ENCODE measurements at regions not wholly inside any gene's neighbourhood (a gene's known extent, or its start where the extent isn't known, plus 50 kb on each side); places are given as distances from the start of the nearest gene placed in this dataset.
"Not testable (repeated sequence)": the region's sequence is repeated elsewhere in the genome, so short reads cannot be mapped to it uniquely, and the experiment has no call there.

DNA sequence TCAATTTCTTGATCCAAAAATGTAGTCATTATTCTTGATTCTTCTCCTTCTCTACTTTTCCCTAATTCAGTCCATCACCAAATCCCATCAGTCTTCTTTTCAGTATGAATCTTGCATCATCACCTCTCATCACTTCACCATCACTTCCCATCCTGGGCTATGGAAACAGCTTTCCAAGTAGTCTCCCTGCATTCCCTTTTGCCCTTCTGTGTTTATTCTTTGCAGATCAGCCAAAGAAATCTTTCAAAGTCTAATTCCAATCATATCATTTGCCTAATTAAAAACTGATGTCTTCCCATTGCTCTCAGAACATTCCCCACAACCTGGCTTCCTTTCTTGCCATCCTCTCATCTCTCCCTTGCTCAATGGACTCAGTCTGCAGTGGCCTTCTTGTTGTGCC lies 201.7 kb upstream of the ADAMTS3 start:
- DNase-seq = no peak
- Histone ChIP-seq H3K4me1 (ENCODE audit: control insufficient read depth, insufficient read depth, low read length) (no peaks in the 10 kb centered on the region), H3K9me3 (ENCODE audit: control insufficient read depth, low read length) (no peaks in the 10 kb centered on the region), H3K4me3 (ENCODE audit: low read length) (no peak overlapping the region), H3K27ac (ENCODE audit: low read length) (no peak overlapping the region), H3K27me3 (ENCODE audit: control insufficient read depth, insufficient read depth) (no peaks in the 10 kb centered on the region)
- no peak for ATAC-seq
- intact Hi-C loops (cut with DNase I) = no loop called here

DNA sequence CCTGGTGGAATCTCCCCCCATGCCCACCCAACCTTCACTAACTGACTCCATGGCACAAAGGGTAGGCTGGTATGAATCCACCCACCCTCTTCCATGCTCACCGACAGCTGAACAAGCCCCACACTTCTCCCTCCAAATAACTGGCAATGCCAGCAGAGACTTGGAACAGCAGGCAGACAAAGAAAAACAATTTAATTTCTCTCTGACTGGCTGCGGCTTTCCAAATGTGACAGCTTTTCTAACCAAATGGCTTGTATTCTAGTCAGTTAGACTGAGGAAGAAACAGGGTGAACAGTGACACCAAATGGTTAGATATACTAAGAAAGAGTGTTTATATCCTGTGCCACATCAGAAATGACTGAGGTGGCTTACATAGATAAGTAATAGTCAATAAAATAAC lies 199.3 kb upstream of the ADAMTS3 start:
- H3K27me3 ChIP-seq (ENCODE audit: control insufficient read depth, insufficient read depth) = no peaks in the 10 kb centered on the region
- no peaks in the 10 kb centered on the region for H3K4me1 ChIP-seq (ENCODE audit: control insufficient read depth, insufficient read depth, low read length)
- intact Hi-C loops (cut with DNase I) = no loop called here
- H3K4me3 ChIP-seq (ENCODE audit: low read length) = no peak overlapping the region
- peak overlapping the region; percentile 52 for H3K27ac ChIP-seq (ENCODE audit: low read length)
- no peak for DNase-seq
- H3K9me3 ChIP-seq (ENCODE audit: control insufficient read depth, low read length) = no peaks in the 10 kb centered on the region
- WGBS = 67% methylated on average over 2 of the region's 2 CpGs
- ATAC-seq = peak; percentile 28 to 61

DNA sequence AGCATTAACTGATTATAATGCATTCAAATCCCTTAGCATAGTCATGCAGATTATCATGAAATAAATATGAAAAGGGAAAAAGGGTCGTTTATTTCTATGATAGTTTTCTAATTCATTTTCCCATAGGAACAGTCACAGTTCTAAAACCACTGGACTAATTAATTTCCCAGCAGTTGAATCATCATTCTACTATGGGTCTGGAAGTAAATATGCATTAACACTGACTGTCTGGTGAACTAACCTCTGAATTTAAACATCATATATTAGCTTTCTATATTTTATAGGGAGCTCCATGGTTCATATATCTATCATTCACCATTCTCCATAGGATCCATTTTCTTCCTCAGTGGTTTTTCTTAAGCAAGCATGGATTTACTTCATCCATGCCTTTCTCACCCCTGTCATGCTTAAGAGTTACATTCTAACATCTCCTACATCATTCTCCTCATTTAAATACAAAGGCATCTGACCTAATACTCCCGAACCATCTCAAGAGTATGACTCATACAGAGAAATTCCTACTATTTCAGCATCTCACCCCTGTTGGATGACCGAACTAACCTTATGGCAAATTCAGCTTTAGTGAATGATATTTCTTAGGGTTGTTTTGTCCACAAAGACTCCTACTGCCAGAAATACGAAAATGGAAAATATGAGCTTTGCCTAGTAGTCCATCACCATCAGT lies 198.7 kb upstream of the ADAMTS3 start:
- Histone ChIP-seq H3K4me1 (ENCODE audit: control insufficient read depth, insufficient read depth, low read length) (no peaks in the 10 kb centered on the region), H3K27me3 (ENCODE audit: control insufficient read depth, insufficient read depth) (no peaks in the 10 kb centered on the region), H3K4me3 (ENCODE audit: low read length) (no peak overlapping the region), H3K27ac (ENCODE audit: low read length) (no peak overlapping the region), H3K9me3 (ENCODE audit: control insufficient read depth, low read length) (no peaks in the 10 kb centered on the region)
- intact Hi-C loops (cut with DNase I) = no loop called here
- ATAC-seq (peak; percentile 54 to 59), DNase-seq (no peak)
- 41% methylated on average over 4 of the region's 4 CpGs for WGBS

DNA sequence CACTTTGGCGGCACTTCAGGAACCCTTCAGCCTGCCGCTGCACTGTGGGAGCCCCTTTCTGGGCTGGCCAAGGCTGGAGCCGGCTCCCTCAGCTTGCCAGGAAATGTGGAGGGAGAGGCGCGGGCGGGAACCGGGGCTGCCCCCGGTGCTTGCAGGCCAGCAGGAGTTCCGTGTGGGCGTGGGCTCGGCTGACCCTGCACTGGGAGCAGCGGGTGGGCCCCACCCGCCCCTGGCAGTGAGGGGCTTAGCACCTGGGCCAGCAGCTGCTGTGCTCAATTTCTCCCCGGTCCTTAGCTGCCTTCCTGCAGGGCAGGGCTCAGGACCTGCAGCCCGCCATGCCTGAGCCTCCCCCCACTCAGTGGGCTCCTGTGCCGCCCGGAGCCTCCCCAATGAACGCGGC lies 196.8 kb upstream of the ADAMTS3 start:
- H3K9me3 ChIP-seq (ENCODE audit: control insufficient read depth, low read length); H3K27ac ChIP-seq (ENCODE audit: low read length); DNase-seq; intact Hi-C loops (cut with DNase I); H3K4me3 ChIP-seq (ENCODE audit: low read length); H3K4me1 ChIP-seq (ENCODE audit: control insufficient read depth, insufficient read depth, low read length); ATAC-seq; H3K27me3 ChIP-seq (ENCODE audit: control insufficient read depth, insufficient read depth): not testable (repeated sequence)
- WGBS = 79% methylated on average over 19 of the region's 19 CpGs

DNA sequence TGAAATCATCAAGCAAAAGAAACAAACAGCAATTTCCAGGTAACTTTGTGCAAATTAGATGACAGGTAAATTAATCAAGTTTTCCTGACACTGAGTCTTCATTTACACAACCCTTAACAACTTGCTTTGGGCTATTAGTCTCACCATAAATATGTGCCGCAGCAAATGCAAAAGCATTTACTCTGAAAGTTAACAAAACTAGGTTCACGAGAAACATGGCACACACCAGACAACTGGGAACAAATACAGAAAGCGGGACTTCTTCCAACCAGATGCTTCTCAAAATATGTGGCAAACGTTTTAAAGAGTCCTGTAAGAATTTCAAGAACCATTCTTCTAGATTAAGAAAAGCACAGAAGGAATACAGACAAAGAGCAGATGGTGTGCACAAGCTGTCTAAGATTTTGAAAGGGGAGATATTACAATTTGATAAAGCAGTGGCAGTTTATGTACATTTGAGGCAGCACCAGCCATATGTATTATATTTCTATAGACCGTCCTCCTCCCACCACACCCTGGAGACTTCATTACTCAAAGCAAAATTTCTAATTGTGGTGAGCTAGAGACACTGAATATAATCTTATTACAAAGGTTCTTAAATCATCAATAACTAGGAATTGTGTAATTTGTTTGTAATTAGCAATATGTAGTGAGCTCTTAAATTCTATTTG lies 192.5 kb upstream of the ADAMTS3 start:
- no peak overlapping the region for H3K4me3 ChIP-seq (ENCODE audit: low read length)
- no peaks in the 10 kb centered on the region for H3K4me1 ChIP-seq (ENCODE audit: control insufficient read depth, insufficient read depth, low read length)
- H3K27me3 ChIP-seq (ENCODE audit: control insufficient read depth, insufficient read depth) = no peaks in the 10 kb centered on the region
- H3K27ac ChIP-seq (ENCODE audit: low read length) = no peak overlapping the region
- H3K9me3 ChIP-seq (ENCODE audit: control insufficient read depth, low read length) = no peaks in the 10 kb centered on the region
- DNase-seq = no peak
- 61% methylated on average over 5 of the region's 5 CpGs for WGBS
- intact Hi-C loops (cut with DNase I) = no loop called here
- no peak for ATAC-seq

DNA sequence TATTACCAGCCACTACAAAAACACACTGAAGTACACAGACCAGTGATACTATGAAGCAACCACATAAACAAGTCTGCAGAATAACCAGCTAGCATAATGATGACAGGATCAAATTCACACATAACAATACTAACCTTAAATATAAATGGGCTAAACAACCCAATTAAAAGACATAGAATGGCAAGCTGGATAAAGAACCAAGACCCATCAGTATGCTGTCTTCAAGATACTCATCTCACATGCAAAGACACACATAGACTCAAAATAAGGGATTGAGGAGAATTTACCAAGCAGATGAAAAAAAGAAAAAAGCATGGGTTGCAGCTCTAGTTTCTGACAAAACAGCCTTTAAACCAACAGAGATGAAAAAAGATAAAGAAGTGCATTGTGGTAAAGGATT lies 184.4 kb upstream of the ADAMTS3 start:
- H3K4me1 ChIP-seq (ENCODE audit: control insufficient read depth, insufficient read depth, low read length); H3K4me3 ChIP-seq (ENCODE audit: low read length); H3K27me3 ChIP-seq (ENCODE audit: control insufficient read depth, insufficient read depth); DNase-seq; ATAC-seq; H3K9me3 ChIP-seq (ENCODE audit: control insufficient read depth, low read length); H3K27ac ChIP-seq (ENCODE audit: low read length); intact Hi-C loops (cut with DNase I): not testable (repeated sequence)

DNA sequence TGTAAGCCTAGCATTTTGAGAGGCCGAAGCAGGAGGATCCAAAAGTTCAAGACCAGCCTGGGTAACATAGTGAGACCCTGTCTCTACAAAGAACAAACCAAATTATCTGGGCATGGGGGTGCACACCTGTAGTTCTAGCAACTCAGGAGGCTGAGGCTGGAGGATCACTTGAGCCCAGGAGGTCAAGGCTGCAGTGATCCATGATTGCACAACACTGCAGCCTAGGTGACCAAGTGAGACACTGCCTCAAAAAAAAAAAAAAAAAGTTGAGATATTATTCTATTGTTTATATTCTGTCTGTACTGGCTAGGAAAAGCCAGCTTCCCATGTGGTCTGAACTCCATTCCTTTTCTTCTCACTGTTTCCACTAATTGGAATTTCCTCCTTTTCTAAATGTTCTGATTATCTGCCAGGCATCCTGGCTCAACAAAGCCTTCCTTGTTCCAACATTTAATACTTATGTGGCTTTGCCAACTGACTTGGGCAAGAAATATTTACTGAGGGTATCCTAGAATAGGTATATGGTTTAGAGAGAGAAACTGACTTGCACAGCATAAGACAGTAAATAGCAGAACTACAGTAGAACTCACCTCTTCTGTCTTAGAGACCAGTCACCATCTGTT lies 175.2 kb upstream of the ADAMTS3 start:
- intact Hi-C loops (cut with DNase I) = no loop called here
- DNase-seq (no peak), ATAC-seq (no peak)
- H3K4me3 ChIP-seq (ENCODE audit: low read length) = no peak overlapping the region
- 100% methylated on average over 1 of the region's 1 CpG for WGBS
- H3K9me3 ChIP-seq (ENCODE audit: control insufficient read depth, low read length) = no peaks in the 10 kb centered on the region
- no peaks in the 10 kb centered on the region for H3K4me1 ChIP-seq (ENCODE audit: control insufficient read depth, insufficient read depth, low read length)
- H3K27ac ChIP-seq (ENCODE audit: low read length) = no peak overlapping the region
- no peaks in the 10 kb centered on the region for H3K27me3 ChIP-seq (ENCODE audit: control insufficient read depth, insufficient read depth)

DNA sequence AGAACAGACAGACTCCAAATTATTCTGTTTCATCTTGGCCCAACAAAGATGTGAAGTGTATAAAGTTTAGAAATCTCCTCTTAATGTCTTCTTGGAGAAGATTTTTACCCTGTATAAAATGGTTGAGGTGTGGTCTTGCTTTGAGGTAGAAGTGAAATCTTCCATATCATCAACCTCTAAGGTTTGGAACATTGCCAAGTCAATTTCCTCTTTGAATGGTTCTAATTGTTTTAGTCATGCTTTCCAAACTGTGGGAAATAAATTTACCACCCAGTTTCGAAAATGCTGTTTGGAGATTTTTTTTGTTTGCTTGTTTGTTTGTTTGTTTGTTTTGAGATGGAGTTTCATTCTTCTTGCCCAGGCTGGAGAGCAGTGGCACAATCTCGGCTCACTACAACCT lies 174.1 kb upstream of the ADAMTS3 start:
- Histone ChIP-seq H3K4me1 (ENCODE audit: control insufficient read depth, insufficient read depth, low read length) (no peaks in the 10 kb centered on the region), H3K27ac (ENCODE audit: low read length) (no peak overlapping the region), H3K4me3 (ENCODE audit: low read length) (no peak overlapping the region), H3K27me3 (ENCODE audit: control insufficient read depth, insufficient read depth) (no peaks in the 10 kb centered on the region), H3K9me3 (ENCODE audit: control insufficient read depth, low read length) (no peaks in the 10 kb centered on the region)
- intact Hi-C loops (cut with DNase I) = no loop called here
- 67% methylated on average over 2 of the region's 2 CpGs for WGBS
- no peak for DNase-seq
- ATAC-seq = no peak

DNA sequence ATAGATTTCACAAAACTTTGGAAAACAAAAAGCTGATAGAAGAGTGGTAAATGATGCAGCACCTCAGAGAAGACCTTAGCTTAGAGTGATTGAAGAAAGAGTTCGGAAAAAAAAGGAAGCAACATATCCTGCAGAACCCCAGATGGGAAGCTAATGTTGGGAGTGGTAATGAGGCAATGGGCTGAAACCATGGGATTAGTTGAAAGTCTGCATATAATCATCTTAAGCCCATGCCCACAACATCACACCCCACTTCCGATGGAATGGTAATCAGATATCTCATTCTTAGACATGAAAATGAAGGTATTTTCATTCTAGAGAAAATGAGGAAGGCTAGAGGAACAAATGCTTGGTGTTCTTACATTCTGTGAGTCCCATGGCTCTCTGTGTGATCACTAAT lies 146.3 kb upstream of the ADAMTS3 start:
- H3K4me1 ChIP-seq (ENCODE audit: control insufficient read depth, insufficient read depth, low read length) = no peaks in the 10 kb centered on the region
- no peaks in the 10 kb centered on the region for H3K9me3 ChIP-seq (ENCODE audit: control insufficient read depth, low read length)
- 74% methylated on average over 2 of the region's 2 CpGs for WGBS
- intact Hi-C loops (cut with DNase I) = no loop called here
- no peak overlapping the region for H3K4me3 ChIP-seq (ENCODE audit: low read length)
- H3K27ac ChIP-seq (ENCODE audit: low read length) = no peak overlapping the region
- no peak for ATAC-seq
- DNase-seq = no peak
- H3K27me3 ChIP-seq (ENCODE audit: control insufficient read depth, insufficient read depth) = no peaks in the 10 kb centered on the region

DNA sequence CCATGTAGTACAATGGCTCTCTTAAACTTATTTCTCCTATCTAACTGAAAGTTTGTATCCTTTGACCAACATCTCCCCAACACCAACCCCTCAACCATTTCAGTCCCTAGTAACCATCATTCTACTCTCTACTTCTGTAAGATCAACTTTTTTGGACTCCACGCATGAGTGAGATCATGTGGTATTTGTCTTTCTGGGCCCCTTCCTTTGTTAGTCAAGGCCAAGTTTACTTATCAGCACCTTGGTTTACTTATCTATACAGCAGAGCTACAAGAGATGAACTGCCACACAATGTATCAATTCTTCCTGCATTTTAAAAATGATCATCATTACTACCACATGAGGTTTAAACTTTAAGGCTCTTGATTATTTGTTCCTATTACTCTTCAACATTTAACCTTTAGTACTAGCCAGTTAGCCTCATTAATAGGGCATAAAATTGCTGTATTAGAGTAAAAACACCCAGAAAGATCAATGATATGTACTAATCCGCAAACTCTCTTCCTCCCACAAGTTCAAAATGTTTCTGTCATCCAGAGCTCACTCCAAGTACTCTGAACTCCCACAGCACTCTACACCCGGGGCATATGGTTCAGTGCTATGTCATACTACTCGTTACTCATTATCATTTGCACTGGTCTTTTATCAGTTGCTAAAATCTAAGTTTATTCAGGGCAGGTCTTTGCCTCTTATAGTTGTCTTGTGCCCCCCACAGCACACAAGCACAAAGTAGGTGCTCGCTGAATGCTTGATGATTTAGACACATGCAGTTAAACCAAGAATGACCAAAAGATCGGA lies 145.7 kb upstream of the ADAMTS3 start:
- 79% methylated on average over 6 of the region's 6 CpGs for WGBS
- intact Hi-C loops (cut with DNase I) = no loop called here

DNA sequence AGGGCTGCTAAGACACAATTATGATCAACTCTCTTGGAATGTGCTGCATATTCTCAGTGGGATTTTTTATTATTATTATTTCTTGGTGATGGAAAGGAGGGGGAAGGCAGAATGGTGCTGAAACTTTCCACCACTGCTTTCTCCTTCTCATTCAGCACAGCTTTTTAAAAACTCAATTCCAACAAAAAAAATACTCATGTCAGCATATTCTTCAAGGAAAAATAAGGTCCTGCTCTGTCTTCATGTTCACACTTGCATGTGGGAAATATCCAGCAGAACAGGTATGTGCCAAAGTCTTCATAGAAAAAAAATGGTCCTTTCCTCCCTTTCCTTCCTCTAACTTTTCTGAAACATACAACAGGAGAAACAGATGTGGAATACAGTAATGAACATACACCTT lies 144.0 kb upstream of the ADAMTS3 start:
- ATAC-seq (no peak), DNase-seq (no peak)
- H3K9me3 ChIP-seq (ENCODE audit: control insufficient read depth, low read length) = no peaks in the 10 kb centered on the region
- H3K4me3 ChIP-seq (ENCODE audit: low read length) = no peak overlapping the region
- no peak overlapping the region for H3K27ac ChIP-seq (ENCODE audit: low read length)
- no peaks in the 10 kb centered on the region for H3K27me3 ChIP-seq (ENCODE audit: control insufficient read depth, insufficient read depth)
- intact Hi-C loops (cut with DNase I) = no loop called here
- no peaks in the 10 kb centered on the region for H3K4me1 ChIP-seq (ENCODE audit: control insufficient read depth, insufficient read depth, low read length)

More for the DNA sequence above, 145.7 kb upstream of the ADAMTS3 start:
- no peaks in the 10 kb centered on the region for H3K9me3 ChIP-seq (ENCODE audit: control insufficient read depth, low read length)
- DNase-seq = no peak
- ATAC-seq = no peak
- H3K27ac ChIP-seq (ENCODE audit: low read length) = no peak overlapping the region
- H3K4me1 ChIP-seq (ENCODE audit: control insufficient read depth, insufficient read depth, low read length) = no peaks in the 10 kb centered on the region
- no peaks in the 10 kb centered on the region for H3K27me3 ChIP-seq (ENCODE audit: control insufficient read depth, insufficient read depth)
- no peak overlapping the region for H3K4me3 ChIP-seq (ENCODE audit: low read length)
